Omental fat pad (tissue), 3 donors: ENCODE measurements at regions not wholly inside any gene's neighbourhood (a gene's known extent, or its start where the extent isn't known, plus 50 kb on each side); places are given as distances from the start of the nearest gene placed in this dataset.
"Not testable (repeated sequence)": the region's sequence is repeated elsewhere in the genome, so short reads cannot be mapped to it uniquely, and the experiment has no call there.

Experiments used
- ATAC-seq: fragments of 150-250 bp; one replicate; pipeline ENCODE4 v1.9.1; 2016; ENCODE audit warnings: mild to moderate bottlenecking, moderate library complexity; ENCODE audit not compliant: low FRiP score
- DNase-seq: peaks from one replicate; pipeline ENCODE4 v3.0.0-alpha.2; 2019; ENCODE audit warnings: low spot score
- CTCF ChIP-seq, 3 donors: fragments of 450-650 bp; IDR thresholded peaks; one replicate each; pipeline ENCODE4 v1.5.1; 2016 to 2017; ENCODE audit warnings: antibody characterized with exemption in 3 of 3, mild to moderate bottlenecking in 3 of 3, moderate library complexity in 2 of 3

- ATAC-seq (no peak), DNase-seq (no peak)
- no peak for TF ChIP-seq CTCF (IDR thresholded peaks at IDR 0.05)
Measured at GRCh38 chr14:30385925-30386324, 173.0 kb upstream of the G2E3 start.

DNA sequence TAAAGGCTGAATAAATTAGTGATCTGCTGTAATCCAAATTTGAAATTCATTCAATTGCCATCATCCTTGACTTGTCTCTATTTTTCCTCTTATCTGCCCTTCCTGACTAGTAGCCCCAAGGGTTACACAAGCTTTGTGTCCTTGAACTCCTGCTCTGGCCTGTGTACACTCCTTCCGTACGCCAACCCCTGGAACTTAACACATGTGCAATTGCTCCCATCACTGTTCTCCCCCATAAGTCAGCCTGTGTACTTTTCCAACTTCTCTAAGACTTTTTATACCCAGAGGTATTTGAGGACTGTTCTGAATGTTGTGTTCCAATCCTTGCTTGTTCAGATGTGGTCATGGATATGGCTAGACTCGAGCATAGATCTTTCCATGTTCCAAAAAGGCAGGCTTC is 171.1 kb upstream of the G2E3 start:
- ATAC-seq (no peak), DNase-seq (no peak)
- no peak for TF ChIP-seq CTCF (IDR thresholded peaks at IDR 0.05)

GRCh38 chr14:30389134-30389876 is 169.7 kb upstream of the G2E3 start:
- TF ChIP-seq CTCF (IDR thresholded peaks at IDR 0.05), result no peak
- DNase-seq, result peak; percentile 26
- ATAC-seq, result peak; percentile 90

DNA sequence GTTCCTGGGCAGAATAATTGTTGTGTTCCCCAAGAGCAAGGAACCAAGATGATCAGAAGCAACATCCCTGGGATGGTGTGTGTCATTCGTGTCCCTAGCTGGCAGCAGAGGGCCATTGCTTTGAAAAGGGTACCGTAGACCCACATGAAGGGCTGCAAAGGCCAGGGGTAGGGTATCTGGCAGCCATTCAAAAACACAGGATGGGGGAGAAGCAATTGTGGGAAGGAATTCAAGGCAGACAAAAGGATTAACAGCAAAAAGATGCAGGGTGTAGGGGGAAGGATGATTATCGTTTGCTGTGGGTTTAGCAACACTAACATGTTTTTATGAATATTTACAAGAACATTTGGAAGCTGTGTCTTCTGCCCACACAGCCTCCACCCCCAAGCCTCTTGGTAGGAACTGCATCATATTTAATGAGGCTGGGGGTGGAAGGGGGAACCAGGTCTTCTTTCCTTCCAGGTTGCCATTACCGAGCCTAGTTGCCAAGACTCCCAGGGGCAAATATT is 169.0 kb upstream of the G2E3 start:
- no peak for TF ChIP-seq CTCF (IDR thresholded peaks at IDR 0.05)
- ATAC-seq (no peak), DNase-seq (no peak)

GRCh38 chr14:30395065-30395464 is 163.9 kb upstream of the G2E3 start:
- ATAC-seq, result no peak
- DNase-seq, result no peak
- TF ChIP-seq CTCF (IDR thresholded peaks at IDR 0.05), result no peak

DNA sequence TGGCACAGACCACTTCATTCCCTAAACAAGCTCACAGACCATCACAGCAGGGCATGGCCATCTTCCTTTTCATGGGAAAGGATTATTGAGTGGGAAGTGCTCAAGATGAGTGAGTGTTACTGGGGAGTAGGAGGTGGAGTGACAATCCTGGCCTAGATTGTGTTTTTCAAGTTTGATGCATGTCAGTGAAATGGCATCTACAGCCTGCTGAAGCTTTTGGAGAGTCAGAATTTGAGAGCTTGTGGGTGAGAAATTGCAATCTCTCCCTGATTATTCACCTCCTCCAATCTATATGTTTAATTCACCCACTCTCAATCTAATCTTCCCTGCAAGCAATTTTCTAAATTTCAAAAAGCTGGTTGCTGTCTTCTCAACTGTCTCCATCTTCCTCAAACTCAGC is 156.1 kb upstream of the G2E3 start:
- no peak for TF ChIP-seq CTCF (IDR thresholded peaks at IDR 0.05)
- ATAC-seq, result no peak
- DNase-seq, result no peak

DNA sequence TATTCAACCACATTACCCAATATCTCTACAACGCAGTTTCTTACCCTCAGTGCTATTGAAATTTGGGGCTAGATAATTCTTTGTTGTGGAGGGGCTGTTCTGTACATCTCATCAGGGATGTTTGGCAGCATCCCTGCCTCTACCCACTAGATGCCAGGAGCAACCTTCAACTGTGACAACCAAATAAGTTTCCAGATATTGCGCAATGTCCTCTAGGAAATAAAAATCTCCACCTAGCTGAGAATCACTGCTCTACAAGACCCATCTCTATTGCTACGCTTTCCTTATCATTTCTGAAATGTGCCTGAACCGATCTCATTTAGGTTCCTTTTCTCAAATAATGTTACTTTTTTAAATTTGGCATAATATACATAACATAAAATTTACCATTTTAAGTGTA is 155.2 kb upstream of the G2E3 start:
- no peak for ATAC-seq

GRCh38 chr14:30409508-30410015 is 149.4 kb upstream of the G2E3 start:
- not testable (repeated sequence) for ATAC-seq, DNase-seq

More for the DNA sequence above, 155.2 kb upstream of the G2E3 start:
- TF ChIP-seq CTCF (IDR thresholded peaks at IDR 0.05), result no peak
- no peak for DNase-seq
